ENCODE measurements at regions not wholly inside any gene's neighbourhood (a gene's known extent, or its start where the extent isn't known, plus 50 kb on each side); places are given as distances from the start of the nearest gene placed in this dataset.

- no peak overlapping the region for H3K4me3 ChIP-seq (ENCODE audit: low read length)
- no peak for DNase-seq (ENCODE audit: low read depth)
- TF ChIP-seq CTCF (conservative IDR thresholded peaks at IDR 0.05; ENCODE audit: low read length) = no peak
These were observed 51.3 kb upstream of the CLDN18 start for GRCh38 chr3:137958636-137959035.

Data from AG10803 (cell line).